GM23338 (cell line): ENCODE measurements at regions not wholly inside any gene's neighbourhood (a gene's known extent, or its start where the extent isn't known, plus 50 kb on each side); places are given as distances from the start of the nearest gene placed in this dataset.
A peak's percentile ranks its signal among the peaks of the same experiment; 100 is the strongest.
"Not testable (repeated sequence)": the region's sequence is repeated elsewhere in the genome, so short reads cannot be mapped to it uniquely, and the experiment has no call there.

Experiments
- ATAC-seq: fragments of 200-7000 bp; cut with Tn5 transposase; 3 replicates; pipeline ENCODE4 v1.9.1; 2020
- DNase-seq: peaks from one replicate; pipeline ENCODE4 v3.0.0-alpha.2; 2015; ENCODE audit warnings: low spot score
- H2AFZ ChIP-seq: fragments of 200-600 bp; sonication (generic); 2 replicates; pipeline ENCODE4 v1.8.0; 2016; ENCODE audit warnings: antibody characterized with exemption, mild to moderate bottlenecking, moderate library complexity
- H3F3A ChIP-seq: fragments of 200-600 bp; sonication (generic); replicated peaks from 2 replicates; pipeline ENCODE4 v1.8.0; 2017; ENCODE audit warnings: antibody characterized with exemption, mixed run types, low read depth
- H3K27ac ChIP-seq: fragments of 200-600 bp; sonication (generic); 2 replicates; pipeline ENCODE4 v1.6.1; 2016; ENCODE audit warnings: low read depth
- H3K27me3 ChIP-seq: fragments of 200-600 bp; sonication (generic); 2 replicates; pipeline ENCODE4 v1.8.0; 2016; ENCODE audit warnings: mild to moderate bottlenecking, mixed run types, moderate library complexity; ENCODE audit not compliant: insufficient read depth
- H3K36me3 ChIP-seq: fragments of 200-600 bp; sonication (generic); 2 replicates; pipeline ENCODE4 v1.8.0; 2016; ENCODE audit warnings: mild to moderate bottlenecking; ENCODE audit not compliant: insufficient read depth
- H3K4me1 ChIP-seq: fragments of 200-600 bp; sonication (generic); 2 replicates; pipeline ENCODE4 v1.8.0; 2016; ENCODE audit warnings: mild to moderate bottlenecking, moderate library complexity; ENCODE audit not compliant: insufficient read depth
- H3K4me2 ChIP-seq: fragments of 200-600 bp; sonication (generic); 2 replicates; pipeline ENCODE4 v1.7.1; 2017; ENCODE audit warnings: mixed run types
- H3K4me3 ChIP-seq: fragments of 200-600 bp; sonication (generic); 2 replicates; pipeline ENCODE4 v1.6.1; 2016; ENCODE audit warnings: mixed run types
- H3K79me2 ChIP-seq: fragments of 200-600 bp; sonication (generic); replicated peaks from 2 replicates; pipeline ENCODE4 v1.8.0; 2017; ENCODE audit warnings: mild to moderate bottlenecking; ENCODE audit not compliant: insufficient read depth
- H3K9me2 ChIP-seq: fragments of 200-600 bp; sonication (generic); 2 replicates; pipeline ENCODE4 v1.8.0; 2017; ENCODE audit not compliant: insufficient read depth
- H4K20me1 ChIP-seq: fragments of 200-600 bp; sonication (generic); replicated peaks from 2 replicates; pipeline ENCODE4 v1.8.0; 2017; ENCODE audit warnings: mild to moderate bottlenecking; ENCODE audit not compliant: insufficient read depth
- H3K27ac Mint-ChIP-seq: 2 replicates; pipeline ENCODE4 v1.8.0; 2020; ENCODE audit warnings: inconsistent platforms, mild to moderate bottlenecking, moderate library complexity, mixed read lengths
- H3K27me3 Mint-ChIP-seq: 3 replicates; pipeline ENCODE4 v1.8.0; 2022; ENCODE audit warnings: low read depth, mild to moderate bottlenecking, moderate library complexity, mixed read lengths, inconsistent platforms; ENCODE audit not compliant: insufficient read depth, poor library complexity
- H3K36me3 Mint-ChIP-seq: 3 replicates; pipeline ENCODE4 v1.8.0; 2021; ENCODE audit warnings: low read depth, mild to moderate bottlenecking, inconsistent platforms, moderate library complexity, mixed read lengths
- H3K4me1 Mint-ChIP-seq: 3 replicates; pipeline ENCODE4 v1.8.0; 2020; ENCODE audit warnings: mild to moderate bottlenecking, inconsistent platforms, mixed read lengths
- H3K4me3 Mint-ChIP-seq: 3 replicates; pipeline ENCODE4 v1.8.0; 2021; ENCODE audit warnings: moderate library complexity, mild to moderate bottlenecking, inconsistent platforms, mixed read lengths
- H3K9me3 Mint-ChIP-seq: 3 replicates; pipeline ENCODE4 v1.8.0; 2020; ENCODE audit warnings: moderate library complexity, mild to moderate bottlenecking, inconsistent platforms, mixed read lengths
- CREB1 ChIP-seq: fragments of 250-450 bp; sonication (Bioruptor Pico); IDR thresholded peaks from 2 replicates; pipeline ENCODE4 v1.5.0; 2020; ENCODE audit warnings: low read depth, mild to moderate bottlenecking, moderate library complexity
- EZH2 ChIP-seq: fragments of 200-600 bp; sonication (generic); IDR thresholded peaks from one replicate; pipeline ENCODE4 v1.8.0; 2017; ENCODE audit warnings: antibody characterized with exemption, mild to moderate bottlenecking, low read depth; ENCODE audit not compliant: unreplicated experiment
- EZH2phosphoT487 ChIP-seq: fragments of 200-600 bp; sonication (generic); IDR thresholded peaks from one replicate; pipeline ENCODE4 v1.8.1; 2018; ENCODE audit warnings: antibody characterized with exemption; ENCODE audit not compliant: unreplicated experiment
- POLR2AphosphoS5 ChIP-seq: IDR thresholded peaks from 2 replicates; pipeline ENCODE4 v1.6.1; 2016; ENCODE audit warnings: antibody characterized with exemption, low read depth
- STAT1 ChIP-seq: IDR thresholded peaks from one replicate; pipeline ENCODE4 v1.6.1; 2016; ENCODE audit warnings: antibody characterized with exemption; ENCODE audit not compliant: unreplicated experiment
- TF ChIP-seq, protein P1 (sequence below): IDR thresholded peaks from 2 replicates; pipeline ENCODE4 v1.6.1; 2016; ENCODE audit warnings: antibody characterized with exemption
- TF ChIP-seq, protein P2 (sequence below): fragments of 250-450 bp; sonication (Bioruptor Pico); IDR thresholded peaks from 2 replicates; pipeline ENCODE4 v1.5.0; 2020; ENCODE audit warnings: mild to moderate bottlenecking, moderate library complexity
- TF ChIP-seq, protein P3 (sequence below): IDR thresholded peaks from one replicate; pipeline ENCODE4 v1.6.1; 2018; ENCODE audit warnings: antibody characterized with exemption; ENCODE audit not compliant: unreplicated experiment

GRCh38 chrX:129337264-129337663, 186.0 kb downstream of the SMARCA1 start:
- H3K36me3 ChIP-seq, H3K27ac Mint-ChIP-seq, H2AFZ ChIP-seq, H3K27me3 Mint-ChIP-seq, H4K20me1 ChIP-seq, H3K4me1 ChIP-seq, H3F3A ChIP-seq, DNase-seq, H3K27ac ChIP-seq, ATAC-seq, H3K79me2 ChIP-seq, H3K27me3 ChIP-seq, H3K4me1 Mint-ChIP-seq, H3K9me2 ChIP-seq: not testable (repeated sequence)
- Histone ChIP-seq H3K4me3 (peak overlapping the region; percentile 47), H3K4me2 (peak overlapping the region; percentile 57)
- Mint-ChIP-seq H3K9me3 (peaks cover 32% of the 10 kb centered on the region; the same call in 2 of the 3 replicates), H3K36me3 (peaks cover 18% of the 10 kb centered on the region; the same call in 2 of the 3 replicates), H3K4me3 (peak overlapping the region; percentile 56; the same call in 2 of the 3 replicates)

DNA sequence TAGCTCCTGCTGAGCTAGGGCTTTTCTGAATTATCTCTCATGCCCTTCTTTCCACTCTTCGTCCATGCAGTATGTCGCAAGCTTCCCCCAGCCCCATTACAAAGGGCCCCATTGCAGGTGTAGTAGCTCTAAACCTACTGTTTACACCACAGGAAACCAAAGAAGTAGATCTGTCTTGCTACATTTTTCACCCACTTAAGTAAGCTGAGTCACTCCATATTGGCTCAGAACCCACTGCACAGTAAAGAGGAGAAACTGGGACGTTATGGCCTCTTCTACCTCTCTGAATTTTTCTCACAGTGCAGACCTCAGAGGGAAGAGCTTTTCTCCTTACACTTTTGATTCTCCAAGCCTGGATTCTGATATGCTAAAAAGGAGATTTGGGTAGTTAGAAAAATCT, 200.2 kb downstream of the SMARCA1 start:
- DNase-seq (no peak), ATAC-seq (no peak)
- Histone ChIP-seq H3K4me1 (no peaks in the 10 kb centered on the region), H3K4me3 (no peak overlapping the region), H3K4me2 (no peak overlapping the region), H3K27me3 (no peaks in the 10 kb centered on the region), H4K20me1 (no peaks in the 10 kb centered on the region), H3K79me2 (no peaks in the 10 kb centered on the region), H3K36me3 (no peaks in the 10 kb centered on the region), H3K9me2 (no peaks in the 10 kb centered on the region), H3F3A (no peaks in the 10 kb centered on the region), H2AFZ (no peak overlapping the region), H3K27ac (no peak overlapping the region)
- H3K4me3 Mint-ChIP-seq = no peak overlapping the region
- H3K27me3 Mint-ChIP-seq = no peaks in the 10 kb centered on the region
- TF ChIP-seq POLR2AphosphoS5 (no peak), EZH2 (no peak), CREB1 (no peak), EZH2phosphoT487 (no peak), STAT1 (no peak)
- TF ChIP-seq, protein P1, sequence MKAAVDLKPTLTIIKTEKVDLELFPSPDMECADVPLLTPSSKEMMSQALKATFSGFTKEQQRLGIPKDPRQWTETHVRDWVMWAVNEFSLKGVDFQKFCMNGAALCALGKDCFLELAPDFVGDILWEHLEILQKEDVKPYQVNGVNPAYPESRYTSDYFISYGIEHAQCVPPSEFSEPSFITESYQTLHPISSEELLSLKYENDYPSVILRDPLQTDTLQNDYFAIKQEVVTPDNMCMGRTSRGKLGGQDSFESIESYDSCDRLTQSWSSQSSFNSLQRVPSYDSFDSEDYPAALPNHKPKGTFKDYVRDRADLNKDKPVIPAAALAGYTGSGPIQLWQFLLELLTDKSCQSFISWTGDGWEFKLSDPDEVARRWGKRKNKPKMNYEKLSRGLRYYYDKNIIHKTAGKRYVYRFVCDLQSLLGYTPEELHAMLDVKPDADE = no peak
- TF ChIP-seq, protein P2, sequence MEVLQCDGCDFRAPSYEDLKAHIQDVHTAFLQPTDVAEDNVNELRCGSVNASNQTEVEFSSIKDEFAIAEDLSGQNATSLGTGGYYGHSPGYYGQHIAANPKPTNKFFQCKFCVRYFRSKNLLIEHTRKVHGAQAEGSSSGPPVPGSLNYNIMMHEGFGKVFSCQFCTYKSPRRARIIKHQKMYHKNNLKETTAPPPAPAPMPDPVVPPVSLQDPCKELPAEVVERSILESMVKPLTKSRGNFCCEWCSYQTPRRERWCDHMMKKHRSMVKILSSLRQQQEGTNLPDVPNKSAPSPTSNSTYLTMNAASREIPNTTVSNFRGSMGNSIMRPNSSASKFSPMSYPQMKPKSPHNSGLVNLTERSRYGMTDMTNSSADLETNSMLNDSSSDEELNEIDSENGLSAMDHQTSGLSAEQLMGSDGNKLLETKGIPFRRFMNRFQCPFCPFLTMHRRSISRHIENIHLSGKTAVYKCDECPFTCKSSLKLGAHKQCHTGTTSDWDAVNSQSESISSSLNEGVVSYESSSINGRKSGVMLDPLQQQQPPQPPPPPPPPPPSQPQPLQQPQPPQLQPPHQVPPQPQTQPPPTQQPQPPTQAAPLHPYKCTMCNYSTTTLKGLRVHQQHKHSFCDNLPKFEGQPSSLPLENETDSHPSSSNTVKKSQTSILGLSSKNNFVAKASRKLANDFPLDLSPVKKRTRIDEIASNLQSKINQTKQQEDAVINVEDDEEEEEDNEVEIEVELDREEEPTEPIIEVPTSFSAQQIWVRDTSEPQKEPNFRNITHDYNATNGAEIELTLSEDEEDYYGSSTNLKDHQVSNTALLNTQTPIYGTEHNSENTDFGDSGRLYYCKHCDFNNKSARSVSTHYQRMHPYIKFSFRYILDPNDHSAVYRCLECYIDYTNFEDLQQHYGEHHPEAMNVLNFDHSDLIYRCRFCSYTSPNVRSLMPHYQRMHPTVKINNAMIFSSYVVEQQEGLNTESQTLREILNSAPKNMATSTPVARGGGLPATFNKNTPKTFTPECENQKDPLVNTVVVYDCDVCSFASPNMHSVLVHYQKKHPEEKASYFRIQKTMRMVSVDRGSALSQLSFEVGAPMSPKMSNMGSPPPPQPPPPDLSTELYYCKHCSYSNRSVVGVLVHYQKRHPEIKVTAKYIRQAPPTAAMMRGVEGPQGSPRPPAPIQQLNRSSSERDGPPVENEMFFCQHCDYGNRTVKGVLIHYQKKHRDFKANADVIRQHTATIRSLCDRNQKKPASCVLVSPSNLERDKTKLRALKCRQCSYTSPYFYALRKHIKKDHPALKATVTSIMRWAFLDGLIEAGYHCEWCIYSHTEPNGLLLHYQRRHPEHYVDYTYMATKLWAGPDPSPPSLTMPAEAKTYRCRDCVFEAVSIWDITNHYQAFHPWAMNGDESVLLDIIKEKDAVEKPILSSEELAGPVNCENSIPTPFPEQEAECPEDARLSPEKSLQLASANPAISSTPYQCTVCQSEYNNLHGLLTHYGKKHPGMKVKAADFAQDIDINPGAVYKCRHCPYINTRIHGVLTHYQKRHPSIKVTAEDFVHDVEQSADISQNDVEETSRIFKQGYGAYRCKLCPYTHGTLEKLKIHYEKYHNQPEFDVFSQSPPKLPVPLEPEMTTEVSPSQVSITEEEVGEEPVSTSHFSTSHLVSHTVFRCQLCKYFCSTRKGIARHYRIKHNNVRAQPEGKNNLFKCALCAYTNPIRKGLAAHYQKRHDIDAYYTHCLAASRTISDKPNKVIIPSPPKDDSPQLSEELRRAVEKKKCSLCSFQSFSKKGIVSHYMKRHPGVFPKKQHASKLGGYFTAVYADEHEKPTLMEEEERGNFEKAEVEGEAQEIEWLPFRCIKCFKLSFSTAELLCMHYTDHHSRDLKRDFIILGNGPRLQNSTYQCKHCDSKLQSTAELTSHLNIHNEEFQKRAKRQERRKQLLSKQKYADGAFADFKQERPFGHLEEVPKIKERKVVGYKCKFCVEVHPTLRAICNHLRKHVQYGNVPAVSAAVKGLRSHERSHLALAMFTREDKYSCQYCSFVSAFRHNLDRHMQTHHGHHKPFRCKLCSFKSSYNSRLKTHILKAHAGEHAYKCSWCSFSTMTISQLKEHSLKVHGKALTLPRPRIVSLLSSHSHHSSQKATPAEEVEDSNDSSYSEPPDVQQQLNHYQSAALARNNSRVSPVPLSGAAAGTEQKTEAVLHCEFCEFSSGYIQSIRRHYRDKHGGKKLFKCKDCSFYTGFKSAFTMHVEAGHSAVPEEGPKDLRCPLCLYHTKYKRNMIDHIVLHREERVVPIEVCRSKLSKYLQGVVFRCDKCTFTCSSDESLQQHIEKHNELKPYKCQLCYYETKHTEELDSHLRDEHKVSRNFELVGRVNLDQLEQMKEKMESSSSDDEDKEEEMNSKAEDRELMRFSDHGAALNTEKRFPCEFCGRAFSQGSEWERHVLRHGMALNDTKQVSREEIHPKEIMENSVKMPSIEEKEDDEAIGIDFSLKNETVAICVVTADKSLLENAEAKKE (CRISPR knock-in tag) = no peak
- TF ChIP-seq, protein P3, sequence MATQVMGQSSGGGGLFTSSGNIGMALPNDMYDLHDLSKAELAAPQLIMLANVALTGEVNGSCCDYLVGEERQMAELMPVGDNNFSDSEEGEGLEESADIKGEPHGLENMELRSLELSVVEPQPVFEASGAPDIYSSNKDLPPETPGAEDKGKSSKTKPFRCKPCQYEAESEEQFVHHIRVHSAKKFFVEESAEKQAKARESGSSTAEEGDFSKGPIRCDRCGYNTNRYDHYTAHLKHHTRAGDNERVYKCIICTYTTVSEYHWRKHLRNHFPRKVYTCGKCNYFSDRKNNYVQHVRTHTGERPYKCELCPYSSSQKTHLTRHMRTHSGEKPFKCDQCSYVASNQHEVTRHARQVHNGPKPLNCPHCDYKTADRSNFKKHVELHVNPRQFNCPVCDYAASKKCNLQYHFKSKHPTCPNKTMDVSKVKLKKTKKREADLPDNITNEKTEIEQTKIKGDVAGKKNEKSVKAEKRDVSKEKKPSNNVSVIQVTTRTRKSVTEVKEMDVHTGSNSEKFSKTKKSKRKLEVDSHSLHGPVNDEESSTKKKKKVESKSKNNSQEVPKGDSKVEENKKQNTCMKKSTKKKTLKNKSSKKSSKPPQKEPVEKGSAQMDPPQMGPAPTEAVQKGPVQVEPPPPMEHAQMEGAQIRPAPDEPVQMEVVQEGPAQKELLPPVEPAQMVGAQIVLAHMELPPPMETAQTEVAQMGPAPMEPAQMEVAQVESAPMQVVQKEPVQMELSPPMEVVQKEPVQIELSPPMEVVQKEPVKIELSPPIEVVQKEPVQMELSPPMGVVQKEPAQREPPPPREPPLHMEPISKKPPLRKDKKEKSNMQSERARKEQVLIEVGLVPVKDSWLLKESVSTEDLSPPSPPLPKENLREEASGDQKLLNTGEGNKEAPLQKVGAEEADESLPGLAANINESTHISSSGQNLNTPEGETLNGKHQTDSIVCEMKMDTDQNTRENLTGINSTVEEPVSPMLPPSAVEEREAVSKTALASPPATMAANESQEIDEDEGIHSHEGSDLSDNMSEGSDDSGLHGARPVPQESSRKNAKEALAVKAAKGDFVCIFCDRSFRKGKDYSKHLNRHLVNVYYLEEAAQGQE = no peak
- H3K36me3 Mint-ChIP-seq = no peaks in the 10 kb centered on the region; the same call in 2 of the 3 replicates
- no peaks in the 10 kb centered on the region for H3K9me3 Mint-ChIP-seq
- H3K27ac Mint-ChIP-seq = no peak overlapping the region
- H3K4me1 Mint-ChIP-seq = no peaks in the 10 kb centered on the region
